DND-41 (cell line): ENCODE measurements at regions not wholly inside any gene's neighbourhood (a gene's known extent, or its start where the extent isn't known, plus 50 kb on each side); places are given as distances from the start of the nearest gene placed in this dataset.

Experiments used
- ATAC-seq: fragments of 200-7000 bp; cut with Tn5 transposase; 3 replicates; pipeline ENCODE4 v1.9.1; 2021; ENCODE audit warnings: low read depth; ENCODE audit not compliant: insufficient read depth
- DNase-seq: peaks from one replicate; pipeline ENCODE4 v3.0.0-alpha.2; 2020
- H2AFZ ChIP-seq: 2 replicates; pipeline ENCODE4 v1.6.0; 2012; ENCODE audit warnings: low read depth, low read length
- H3K27ac ChIP-seq: 2 replicates; pipeline ENCODE4 v1.5.1; 2012; ENCODE audit warnings: low read length, inconsistent platforms
- H3K27me3 ChIP-seq: fragments of 200-600 bp; sonication (generic); 2 replicates; pipeline ENCODE4 v1.6.0; 2012; ENCODE audit warnings: low read length, mild to moderate bottlenecking, inconsistent platforms; ENCODE audit not compliant: insufficient read depth, poor library complexity
- H3K36me3 ChIP-seq: 2 replicates; pipeline ENCODE4 v1.5.1; 2012; ENCODE audit warnings: low read length, inconsistent platforms; ENCODE audit not compliant: insufficient read depth
- H3K4me1 ChIP-seq: 2 replicates; pipeline ENCODE4 v1.5.1; 2012; ENCODE audit warnings: mild to moderate bottlenecking, low read length; ENCODE audit not compliant: insufficient read depth
- H3K4me2 ChIP-seq: 2 replicates; pipeline ENCODE4 v1.6.0; 2012; ENCODE audit warnings: mild to moderate bottlenecking, moderate library complexity, low read length, inconsistent platforms; ENCODE audit not compliant: insufficient read depth
- H3K4me3 ChIP-seq, 2 experiments: fragments of 200-600 bp in 1 of 2; shearing (Covaris generic) in 1 of 2; 2 replicates each; pipeline ENCODE4 v1.5.1; 2012 to 2016; ENCODE audit warnings: inconsistent platforms in 2 of 2, low read length in 2 of 2, mild to moderate bottlenecking in 2 of 2, low read depth in 1 of 2, moderate library complexity in 1 of 2
- H3K79me2 ChIP-seq: 2 replicates; pipeline ENCODE4 v1.6.0; 2012; ENCODE audit warnings: low read length, inconsistent platforms; ENCODE audit not compliant: insufficient read depth
- H3K9ac ChIP-seq: 2 replicates; pipeline ENCODE4 v1.6.0; 2012; ENCODE audit warnings: low read depth, mild to moderate bottlenecking, inconsistent platforms, low read length, moderate library complexity
- H3K9me3 ChIP-seq: 2 replicates; pipeline ENCODE4 v1.5.1; 2012; ENCODE audit warnings: low read length, moderate library complexity, mild to moderate bottlenecking, inconsistent platforms; ENCODE audit not compliant: insufficient read depth, severe bottlenecking
- H4K20me1 ChIP-seq: 2 replicates; pipeline ENCODE4 v1.6.0; 2012; ENCODE audit warnings: low read length; ENCODE audit not compliant: insufficient read depth
- EZH2 ChIP-seq: IDR thresholded peaks from 3 replicates; pipeline ENCODE4 v1.6.1; 2012; ENCODE audit warnings: borderline replicate concordance, low read depth, mild to moderate bottlenecking, moderate library complexity, low read length, inconsistent platforms; ENCODE audit not compliant: severe bottlenecking
- TF ChIP-seq, protein P1 (sequence below): IDR thresholded peaks from 2 replicates; pipeline ENCODE4 v1.5.1; 2012; ENCODE audit warnings: borderline replicate concordance, low read length, moderate library complexity, mild to moderate bottlenecking; ENCODE audit not compliant: poor library complexity, severe bottlenecking; ENCODE audit errors: extremely low read depth

DNA sequence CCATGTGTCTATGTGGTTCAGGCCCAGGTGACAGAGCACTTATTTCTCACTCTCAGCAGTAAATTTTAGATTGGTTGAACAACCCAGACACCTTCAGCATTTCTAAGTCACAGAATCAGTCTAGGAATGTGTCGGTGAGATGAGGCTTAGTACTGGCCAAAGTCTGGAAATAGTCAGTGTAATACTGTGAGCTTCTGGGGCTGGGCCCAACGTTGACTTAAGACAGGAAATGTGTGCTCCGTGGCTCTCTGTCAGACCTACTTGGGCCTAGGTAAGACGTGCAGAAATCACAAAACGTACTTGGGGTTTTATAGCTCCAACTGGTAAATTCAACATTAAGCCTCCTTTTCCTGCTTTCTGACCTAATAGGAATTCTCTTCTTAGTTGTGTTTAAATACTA, 160.3 kb upstream of the COL3A1 start:
- H2AFZ ChIP-seq = no peak overlapping the region
- H3K79me2 ChIP-seq = no peaks in the 10 kb centered on the region
- peaks cover 4% of the 10 kb centered on the region; the same call in 1 of the 2 replicates for H3K4me1 ChIP-seq
- no peaks in the 10 kb centered on the region for H3K36me3 ChIP-seq
- H4K20me1 ChIP-seq = no peaks in the 10 kb centered on the region
- no peak for TF ChIP-seq EZH2
- TF ChIP-seq, protein P1, sequence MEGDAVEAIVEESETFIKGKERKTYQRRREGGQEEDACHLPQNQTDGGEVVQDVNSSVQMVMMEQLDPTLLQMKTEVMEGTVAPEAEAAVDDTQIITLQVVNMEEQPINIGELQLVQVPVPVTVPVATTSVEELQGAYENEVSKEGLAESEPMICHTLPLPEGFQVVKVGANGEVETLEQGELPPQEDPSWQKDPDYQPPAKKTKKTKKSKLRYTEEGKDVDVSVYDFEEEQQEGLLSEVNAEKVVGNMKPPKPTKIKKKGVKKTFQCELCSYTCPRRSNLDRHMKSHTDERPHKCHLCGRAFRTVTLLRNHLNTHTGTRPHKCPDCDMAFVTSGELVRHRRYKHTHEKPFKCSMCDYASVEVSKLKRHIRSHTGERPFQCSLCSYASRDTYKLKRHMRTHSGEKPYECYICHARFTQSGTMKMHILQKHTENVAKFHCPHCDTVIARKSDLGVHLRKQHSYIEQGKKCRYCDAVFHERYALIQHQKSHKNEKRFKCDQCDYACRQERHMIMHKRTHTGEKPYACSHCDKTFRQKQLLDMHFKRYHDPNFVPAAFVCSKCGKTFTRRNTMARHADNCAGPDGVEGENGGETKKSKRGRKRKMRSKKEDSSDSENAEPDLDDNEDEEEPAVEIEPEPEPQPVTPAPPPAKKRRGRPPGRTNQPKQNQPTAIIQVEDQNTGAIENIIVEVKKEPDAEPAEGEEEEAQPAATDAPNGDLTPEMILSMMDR = no peak
- no peak overlapping the region for H3K9ac ChIP-seq
- DNase-seq = no peak
- H3K4me3 ChIP-seq = no peak overlapping the region
- no peak overlapping the region for H3K27ac ChIP-seq
- no peaks in the 10 kb centered on the region for H3K9me3 ChIP-seq
- no peak for ATAC-seq
- no peaks in the 10 kb centered on the region for H3K27me3 ChIP-seq
- no peak overlapping the region for H3K4me2 ChIP-seq

DNA sequence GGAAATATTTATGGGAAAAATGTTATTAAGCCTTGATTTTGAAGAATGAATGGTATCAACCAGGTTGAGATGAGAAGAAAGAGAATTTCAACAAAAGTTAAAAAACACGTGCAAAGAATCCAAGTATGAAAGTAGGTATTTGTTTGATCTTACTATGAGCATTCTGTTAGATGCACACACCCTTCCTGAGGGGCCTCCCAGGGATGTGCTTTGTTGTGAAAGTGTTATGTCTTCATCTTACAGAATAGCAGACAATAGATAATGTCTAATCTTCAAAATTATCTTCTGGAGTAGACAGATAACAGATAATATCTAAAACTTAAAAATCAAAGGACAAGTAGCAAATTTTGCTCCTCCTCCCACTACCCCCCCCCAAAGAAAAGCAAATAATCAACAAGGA, 155.2 kb upstream of the COL3A1 start:
- no peak overlapping the region for H3K4me2 ChIP-seq
- H3K4me3 ChIP-seq = no peak overlapping the region
- DNase-seq (no peak), ATAC-seq (no peak)
- no peaks in the 10 kb centered on the region for H3K36me3 ChIP-seq
- peaks cover 13% of the 10 kb centered on the region; the same call in 1 of the 2 replicates for H3K4me1 ChIP-seq
- no peaks in the 10 kb centered on the region for H3K79me2 ChIP-seq
- no peak overlapping the region for H3K27ac ChIP-seq
- no peak overlapping the region for H2AFZ ChIP-seq
- TF ChIP-seq EZH2 = no peak
- TF ChIP-seq, protein P1 = no peak
- no peaks in the 10 kb centered on the region for H3K9me3 ChIP-seq
- H4K20me1 ChIP-seq = no peaks in the 10 kb centered on the region
- H3K9ac ChIP-seq = no peak overlapping the region
- no peaks in the 10 kb centered on the region for H3K27me3 ChIP-seq

DNA sequence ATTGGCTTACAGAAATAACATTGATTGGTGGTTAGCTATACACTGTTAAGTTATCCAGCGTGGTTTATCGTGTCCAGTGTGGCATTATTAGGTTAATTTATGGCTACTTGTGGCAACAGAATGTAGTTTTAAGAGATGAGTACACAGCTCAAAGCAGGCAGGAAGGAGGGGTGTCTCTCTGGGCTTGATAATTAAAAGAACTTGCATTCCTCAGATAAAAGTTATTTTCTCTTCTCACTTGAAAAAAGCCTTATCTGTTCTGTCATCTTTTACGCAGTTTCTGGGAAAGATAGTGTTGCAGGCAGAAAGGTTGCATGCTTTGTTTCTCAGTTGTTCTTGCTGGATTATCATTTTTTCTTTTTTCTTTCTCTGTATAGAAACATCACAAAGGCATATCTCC, 154.4 kb upstream of the COL3A1 start:
- Histone ChIP-seq H3K79me2 (no peaks in the 10 kb centered on the region), H2AFZ (no peak overlapping the region), H3K36me3 (no peaks in the 10 kb centered on the region), H3K27ac (no peak overlapping the region), H3K4me3 (no peak overlapping the region), H3K9ac (no peak overlapping the region), H3K27me3 (no peaks in the 10 kb centered on the region), H3K4me2 (no peak overlapping the region), H3K4me1 (peaks cover 13% of the 10 kb centered on the region; the same call in 1 of the 2 replicates), H4K20me1 (no peaks in the 10 kb centered on the region), H3K9me3 (no peaks in the 10 kb centered on the region)
- ATAC-seq (no peak), DNase-seq (no peak)
- TF ChIP-seq, protein P1 = no peak
- TF ChIP-seq EZH2 = no peak

DNA sequence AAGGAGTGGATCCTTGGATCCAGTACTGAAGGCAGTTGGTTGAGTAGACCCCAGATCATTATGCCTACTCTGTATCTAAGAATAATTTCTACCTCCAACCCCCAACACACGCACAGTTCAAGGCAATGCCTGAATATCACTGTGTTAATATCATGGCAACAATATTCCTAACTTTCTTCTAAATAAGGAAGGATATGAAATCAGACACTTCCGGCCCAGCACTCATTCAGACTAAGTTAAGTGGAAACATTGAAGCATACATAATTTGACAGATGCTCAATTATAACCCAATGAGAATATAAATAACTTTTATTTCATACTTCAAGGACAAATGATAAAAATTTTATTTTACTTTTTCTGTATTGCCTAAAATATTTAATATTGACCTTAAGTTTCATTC, 153.6 kb upstream of the COL3A1 start:
- Histone ChIP-seq H3K79me2 (no peaks in the 10 kb centered on the region), H3K36me3 (no peaks in the 10 kb centered on the region), H3K9me3 (no peaks in the 10 kb centered on the region), H3K27ac (no peak overlapping the region), H3K4me3 (no peak overlapping the region), H3K27me3 (no peaks in the 10 kb centered on the region), H2AFZ (no peak overlapping the region), H3K4me1 (peaks cover 13% of the 10 kb centered on the region; the same call in 1 of the 2 replicates), H3K4me2 (no peak overlapping the region), H3K9ac (no peak overlapping the region), H4K20me1 (no peaks in the 10 kb centered on the region)
- ATAC-seq (no peak), DNase-seq (no peak)
- no peak for TF ChIP-seq EZH2
- TF ChIP-seq, protein P1 = no peak
